ENCODE measurements at regions not wholly inside any gene's neighbourhood (a gene's known extent, or its start where the extent isn't known, plus 50 kb on each side); places are given as distances from the start of the nearest gene placed in this dataset.

DNA sequence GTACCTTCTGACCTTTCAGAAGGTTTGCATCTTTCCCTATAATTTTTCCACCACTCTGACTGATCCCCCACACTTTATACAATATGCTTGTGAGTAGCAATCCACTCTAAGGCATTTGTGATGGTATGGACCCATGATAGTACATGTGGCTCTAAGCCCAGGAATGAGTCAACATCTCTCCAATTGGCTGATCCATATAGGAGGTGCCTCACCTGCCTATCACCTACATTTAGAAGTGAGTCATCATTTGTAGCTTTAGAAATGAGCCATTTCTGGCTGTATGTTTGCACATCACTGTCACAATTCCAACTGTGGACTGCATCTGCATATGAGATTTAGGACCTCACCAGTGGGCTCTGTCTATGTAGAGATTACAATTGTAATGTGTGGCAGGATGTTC is 133.1 kb upstream of the ZNF91 start:
- TF ChIP-seq, protein P1, sequence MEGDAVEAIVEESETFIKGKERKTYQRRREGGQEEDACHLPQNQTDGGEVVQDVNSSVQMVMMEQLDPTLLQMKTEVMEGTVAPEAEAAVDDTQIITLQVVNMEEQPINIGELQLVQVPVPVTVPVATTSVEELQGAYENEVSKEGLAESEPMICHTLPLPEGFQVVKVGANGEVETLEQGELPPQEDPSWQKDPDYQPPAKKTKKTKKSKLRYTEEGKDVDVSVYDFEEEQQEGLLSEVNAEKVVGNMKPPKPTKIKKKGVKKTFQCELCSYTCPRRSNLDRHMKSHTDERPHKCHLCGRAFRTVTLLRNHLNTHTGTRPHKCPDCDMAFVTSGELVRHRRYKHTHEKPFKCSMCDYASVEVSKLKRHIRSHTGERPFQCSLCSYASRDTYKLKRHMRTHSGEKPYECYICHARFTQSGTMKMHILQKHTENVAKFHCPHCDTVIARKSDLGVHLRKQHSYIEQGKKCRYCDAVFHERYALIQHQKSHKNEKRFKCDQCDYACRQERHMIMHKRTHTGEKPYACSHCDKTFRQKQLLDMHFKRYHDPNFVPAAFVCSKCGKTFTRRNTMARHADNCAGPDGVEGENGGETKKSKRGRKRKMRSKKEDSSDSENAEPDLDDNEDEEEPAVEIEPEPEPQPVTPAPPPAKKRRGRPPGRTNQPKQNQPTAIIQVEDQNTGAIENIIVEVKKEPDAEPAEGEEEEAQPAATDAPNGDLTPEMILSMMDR (IDR thresholded peaks at IDR 0.05): no peak
- no peak for TF ChIP-seq POLR2A (IDR thresholded peaks at IDR 0.05)
- no peak for DNase-seq
- Histone ChIP-seq H3K27ac (no peak overlapping the region), H3K36me3 (ENCODE audit: low read depth, missing control alignments) (no peaks in the 10 kb centered on the region), H3K4me3 (no peak overlapping the region), H3K27me3 (no peaks in the 10 kb centered on the region), H3K4me1 (no peaks in the 10 kb centered on the region), H3K9me3 (no peaks in the 10 kb centered on the region)
- intact Hi-C loops (cut with DNase I; ENCODE audit: low total_unique reads): no loop called here

GRCh38 chr19:23527797-23528196 is 132.5 kb upstream of the ZNF91 start:
- DNase-seq: no peak
- no peaks in the 10 kb centered on the region for H3K36me3 ChIP-seq (ENCODE audit: low read depth, missing control alignments)
- WGBS, 2 donors: 81 to 85% methylated on average over 2 of the region's 2 CpGs
- no peaks in the 10 kb centered on the region for H3K9me3 ChIP-seq
- H3K4me1 ChIP-seq: no peaks in the 10 kb centered on the region
- TF ChIP-seq, protein P1 (IDR thresholded peaks at IDR 0.05): no peak
- no peak for TF ChIP-seq POLR2A (IDR thresholded peaks at IDR 0.05)
- intact Hi-C loops (cut with DNase I; ENCODE audit: low total_unique reads): no loop called here
- no peak overlapping the region for H3K27ac ChIP-seq
- no peaks in the 10 kb centered on the region for H3K27me3 ChIP-seq
- no peak overlapping the region for H3K4me3 ChIP-seq

DNA sequence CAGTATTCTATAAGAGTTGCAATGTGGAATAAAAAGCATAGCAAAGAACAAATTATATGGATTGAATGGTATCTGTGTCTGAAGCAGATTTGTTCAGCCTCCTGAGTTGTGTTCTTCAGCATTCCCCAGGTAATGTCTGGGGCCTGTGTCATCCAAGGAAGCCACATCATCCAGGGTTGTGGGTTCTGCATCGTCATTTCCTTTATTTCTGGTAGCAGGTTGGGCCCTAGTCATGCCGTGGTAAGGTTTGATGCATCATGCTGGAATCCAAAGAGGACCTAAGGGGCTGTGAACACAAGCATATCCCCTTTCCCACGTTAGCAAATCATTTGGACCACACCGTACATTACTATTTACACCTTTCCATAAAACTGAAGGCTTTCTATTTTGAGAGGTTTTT is 131.0 kb upstream of the ZNF91 start:
- H3K4me3 ChIP-seq: no peak overlapping the region
- intact Hi-C loops (cut with DNase I; ENCODE audit: low total_unique reads): no loop called here
- no peaks in the 10 kb centered on the region for H3K9me3 ChIP-seq
- no peak for DNase-seq
- TF ChIP-seq, protein P1 (IDR thresholded peaks at IDR 0.05): no peak
- TF ChIP-seq POLR2A (IDR thresholded peaks at IDR 0.05): no peak
- no peaks in the 10 kb centered on the region for H3K4me1 ChIP-seq
- no peak overlapping the region for H3K27ac ChIP-seq
- no peaks in the 10 kb centered on the region for H3K36me3 ChIP-seq (ENCODE audit: low read depth, missing control alignments)
- WGBS, 2 donors: 85 to 87% methylated on average over 4 of the region's 4 CpGs
- no peaks in the 10 kb centered on the region for H3K27me3 ChIP-seq

GRCh38 chr19:23525276-23525852 is 130.1 kb upstream of the ZNF91 start:
- TF ChIP-seq, protein P1 (IDR thresholded peaks at IDR 0.05): no peak
- TF ChIP-seq POLR2A (IDR thresholded peaks at IDR 0.05): no peak
- no peak overlapping the region for H3K27ac ChIP-seq
- DNase-seq: no peak
- no peaks in the 10 kb centered on the region for H3K36me3 ChIP-seq (ENCODE audit: low read depth, missing control alignments)
- H3K4me3 ChIP-seq: no peak overlapping the region
- no peaks in the 10 kb centered on the region for H3K4me1 ChIP-seq
- intact Hi-C loops (cut with DNase I; ENCODE audit: low total_unique reads): no loop called here
- no peaks in the 10 kb centered on the region for H3K27me3 ChIP-seq
- 63 to 68% methylated on average over 2 of the region's 2 CpGs for WGBS, 2 donors
- H3K9me3 ChIP-seq: no peaks in the 10 kb centered on the region

DNA sequence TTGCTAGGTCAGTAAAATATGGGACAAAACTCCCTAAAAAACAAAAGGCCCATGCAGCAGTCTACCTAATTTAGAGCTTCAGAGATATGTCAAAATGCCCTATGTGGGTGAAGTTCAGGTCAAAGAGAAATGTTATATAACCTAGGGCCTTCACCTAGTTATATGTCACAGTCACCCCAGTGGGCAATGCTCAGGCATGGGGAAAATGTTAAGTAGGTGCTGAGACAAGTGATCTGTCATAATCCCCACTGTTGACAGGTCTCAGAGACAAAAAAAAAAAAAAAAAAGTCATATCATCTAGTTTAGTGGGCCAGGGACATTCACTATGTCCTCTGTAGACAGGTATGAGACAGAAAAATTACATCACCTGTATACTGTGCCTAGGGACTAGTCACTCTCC is 128.6 kb upstream of the ZNF91 start:
- intact Hi-C loops (cut with DNase I; ENCODE audit: low total_unique reads): no loop called here
- H3K4me1 ChIP-seq: no peaks in the 10 kb centered on the region
- no peak overlapping the region for H3K4me3 ChIP-seq
- no peaks in the 10 kb centered on the region for H3K9me3 ChIP-seq
- TF ChIP-seq, protein P1 (IDR thresholded peaks at IDR 0.05): no peak
- no peak for TF ChIP-seq POLR2A (IDR thresholded peaks at IDR 0.05)
- DNase-seq: no peak
- H3K27ac ChIP-seq: no peak overlapping the region
- H3K36me3 ChIP-seq (ENCODE audit: low read depth, missing control alignments): no peaks in the 10 kb centered on the region
- H3K27me3 ChIP-seq: no peaks in the 10 kb centered on the region
